Epithelial cell of proximal tubule (primary cell): ENCODE measurements at regions not wholly inside any gene's neighbourhood (a gene's known extent, or its start where the extent isn't known, plus 50 kb on each side); places are given as distances from the start of the nearest gene placed in this dataset.

ENCODE experiments used
- DNase-seq: peaks from one replicate; pipeline ENCODE4 v3.0.0-alpha.2; 2011; ENCODE audit warnings: low read depth
- H3K4me3 ChIP-seq: 2 replicates; pipeline ENCODE4 v1.5.1; 2011; ENCODE audit warnings: low read depth, mild to moderate bottlenecking, low read length
- TF ChIP-seq, protein P1 (sequence below): conservative IDR thresholded peaks from 2 replicates; pipeline ENCODE4 v1.5.1; 2012; ENCODE audit warnings: low read depth, mild to moderate bottlenecking, low read length

DNA sequence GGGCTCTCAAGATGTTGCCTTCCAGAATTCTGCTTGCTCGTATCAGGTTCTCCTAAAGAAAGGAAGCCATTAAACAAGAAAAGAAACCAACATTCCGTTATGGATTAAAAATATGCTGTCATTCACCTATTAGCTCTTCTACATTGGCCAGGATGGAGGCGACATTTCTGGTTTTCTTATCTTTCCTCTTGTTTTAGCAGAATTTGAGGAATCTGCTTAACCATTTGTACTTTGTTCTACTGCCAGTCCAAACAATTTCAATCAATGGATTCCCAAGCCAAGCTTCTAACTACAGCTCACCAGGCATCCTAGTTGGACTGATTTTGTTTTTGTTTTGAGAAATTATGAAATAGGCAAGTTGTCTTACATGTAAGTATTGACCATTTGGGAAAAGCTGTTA, 164.6 kb upstream of the TSC22D2 start:
- DNase-seq, result no peak
- no peak overlapping the region for H3K4me3 ChIP-seq
- TF ChIP-seq, protein P1, sequence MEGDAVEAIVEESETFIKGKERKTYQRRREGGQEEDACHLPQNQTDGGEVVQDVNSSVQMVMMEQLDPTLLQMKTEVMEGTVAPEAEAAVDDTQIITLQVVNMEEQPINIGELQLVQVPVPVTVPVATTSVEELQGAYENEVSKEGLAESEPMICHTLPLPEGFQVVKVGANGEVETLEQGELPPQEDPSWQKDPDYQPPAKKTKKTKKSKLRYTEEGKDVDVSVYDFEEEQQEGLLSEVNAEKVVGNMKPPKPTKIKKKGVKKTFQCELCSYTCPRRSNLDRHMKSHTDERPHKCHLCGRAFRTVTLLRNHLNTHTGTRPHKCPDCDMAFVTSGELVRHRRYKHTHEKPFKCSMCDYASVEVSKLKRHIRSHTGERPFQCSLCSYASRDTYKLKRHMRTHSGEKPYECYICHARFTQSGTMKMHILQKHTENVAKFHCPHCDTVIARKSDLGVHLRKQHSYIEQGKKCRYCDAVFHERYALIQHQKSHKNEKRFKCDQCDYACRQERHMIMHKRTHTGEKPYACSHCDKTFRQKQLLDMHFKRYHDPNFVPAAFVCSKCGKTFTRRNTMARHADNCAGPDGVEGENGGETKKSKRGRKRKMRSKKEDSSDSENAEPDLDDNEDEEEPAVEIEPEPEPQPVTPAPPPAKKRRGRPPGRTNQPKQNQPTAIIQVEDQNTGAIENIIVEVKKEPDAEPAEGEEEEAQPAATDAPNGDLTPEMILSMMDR, result no peak

DNA sequence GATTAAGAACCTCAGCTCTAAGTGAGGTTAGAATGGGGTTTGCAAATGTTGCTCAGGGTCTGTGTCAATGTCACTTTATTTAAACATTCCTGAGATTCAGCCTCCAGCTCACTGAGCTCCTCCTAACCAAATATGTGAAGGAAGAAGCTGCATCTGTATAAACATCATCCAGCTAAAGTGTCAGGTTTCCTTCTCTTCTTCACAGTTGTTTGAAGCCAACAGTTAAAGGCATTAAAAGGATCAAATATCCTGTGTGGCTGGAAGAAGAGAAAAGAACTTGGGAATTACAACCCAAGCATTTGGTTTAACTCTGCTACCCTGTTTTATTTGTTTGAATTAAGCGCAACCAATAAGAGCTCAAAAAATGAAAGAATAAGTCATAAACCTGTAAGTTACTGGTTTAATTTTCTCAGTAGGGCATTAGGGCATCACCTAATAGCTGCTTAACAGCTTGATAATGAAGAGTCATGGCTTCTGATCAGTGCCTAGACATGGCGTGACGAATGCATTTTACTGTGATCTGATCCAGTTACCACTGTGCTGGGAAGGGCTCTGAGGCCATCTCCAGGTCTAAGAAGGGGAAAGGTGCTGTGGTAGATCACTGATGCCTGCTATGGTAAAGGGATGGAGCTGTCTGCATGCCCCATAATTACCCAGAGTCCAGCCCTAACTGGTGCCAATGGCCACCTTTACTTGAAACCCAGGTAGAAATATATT, 165.7 kb upstream of the TSC22D2 start:
- DNase-seq, result no peak
- no peak overlapping the region for H3K4me3 ChIP-seq
- TF ChIP-seq, protein P1, result no peak

DNA sequence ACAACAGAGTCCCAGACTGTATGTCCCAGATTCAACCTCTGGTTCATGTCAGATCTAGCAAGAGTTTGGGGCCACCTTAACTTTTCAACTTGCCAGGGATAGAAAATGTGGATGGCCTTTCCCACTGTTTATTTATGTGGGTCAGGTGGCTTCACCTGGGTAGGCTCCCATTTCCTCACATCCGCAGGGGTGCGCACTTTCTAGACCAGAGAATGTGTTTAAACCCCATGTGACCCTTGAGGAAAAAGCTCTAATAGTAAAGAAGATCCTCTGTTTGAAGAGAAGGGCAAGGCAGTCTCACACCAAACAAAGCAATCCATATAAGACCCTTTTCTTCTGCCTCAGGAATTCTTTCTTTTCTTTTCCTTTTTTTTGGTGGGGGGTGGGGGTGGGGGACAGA, 167.2 kb upstream of the TSC22D2 start:
- DNase-seq, result no peak
- TF ChIP-seq, protein P1, result peak; percentile 17
- H3K4me3 ChIP-seq, result no peak overlapping the region

DNA sequence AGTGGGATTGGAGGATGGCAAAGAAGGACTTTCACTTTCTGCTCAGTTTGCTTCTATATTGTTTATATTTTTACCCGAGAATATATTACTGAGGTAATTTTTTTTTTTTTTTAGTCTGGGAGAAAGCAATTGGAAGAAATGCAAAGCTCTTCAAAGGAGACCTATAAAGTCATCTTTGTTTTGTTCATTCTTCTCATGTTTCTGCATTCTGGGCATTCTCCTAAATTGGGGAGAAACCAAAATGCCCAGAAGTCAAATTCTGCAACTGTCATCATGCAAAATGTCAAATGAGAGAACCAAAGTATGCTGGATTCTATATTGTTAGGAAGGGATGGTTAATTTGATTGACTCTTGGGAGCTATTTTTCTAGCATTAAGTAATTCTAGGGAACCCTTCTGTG, 168.3 kb upstream of the TSC22D2 start:
- TF ChIP-seq, protein P1, result no peak
- H3K4me3 ChIP-seq, result no peak overlapping the region
- no peak for DNase-seq

DNA sequence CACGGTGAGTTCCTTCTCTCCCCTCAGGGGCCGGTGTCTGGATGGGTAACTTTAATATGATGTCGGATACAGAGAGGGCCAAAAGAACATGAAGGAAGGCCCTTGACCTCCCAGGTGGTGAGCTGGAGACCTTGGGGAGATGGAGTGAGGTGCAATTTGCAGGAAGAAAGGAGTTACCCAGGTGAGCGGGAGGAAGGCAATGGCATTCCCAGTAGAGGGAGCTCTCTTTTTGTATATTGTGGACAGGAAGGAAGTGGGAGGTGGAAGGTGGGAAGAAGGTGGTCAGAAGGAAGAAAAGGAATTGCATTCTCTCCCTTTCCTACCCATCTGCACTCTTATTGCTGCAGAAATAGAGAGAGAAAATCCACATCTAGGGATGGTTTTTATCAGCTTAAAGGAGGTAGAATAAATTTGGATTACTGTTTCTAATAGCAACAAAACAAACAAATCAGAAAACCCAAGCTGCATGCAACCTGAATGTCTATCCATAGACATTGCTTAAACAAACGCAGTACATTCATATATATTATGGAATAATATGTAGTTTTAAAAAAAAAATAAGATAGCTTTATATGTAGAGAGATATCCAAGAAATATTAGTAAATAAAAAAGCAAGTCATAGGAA, 169.0 kb upstream of the TSC22D2 start:
- no peak overlapping the region for H3K4me3 ChIP-seq
- DNase-seq, result no peak
- TF ChIP-seq, protein P1, result peak; percentile 69

DNA sequence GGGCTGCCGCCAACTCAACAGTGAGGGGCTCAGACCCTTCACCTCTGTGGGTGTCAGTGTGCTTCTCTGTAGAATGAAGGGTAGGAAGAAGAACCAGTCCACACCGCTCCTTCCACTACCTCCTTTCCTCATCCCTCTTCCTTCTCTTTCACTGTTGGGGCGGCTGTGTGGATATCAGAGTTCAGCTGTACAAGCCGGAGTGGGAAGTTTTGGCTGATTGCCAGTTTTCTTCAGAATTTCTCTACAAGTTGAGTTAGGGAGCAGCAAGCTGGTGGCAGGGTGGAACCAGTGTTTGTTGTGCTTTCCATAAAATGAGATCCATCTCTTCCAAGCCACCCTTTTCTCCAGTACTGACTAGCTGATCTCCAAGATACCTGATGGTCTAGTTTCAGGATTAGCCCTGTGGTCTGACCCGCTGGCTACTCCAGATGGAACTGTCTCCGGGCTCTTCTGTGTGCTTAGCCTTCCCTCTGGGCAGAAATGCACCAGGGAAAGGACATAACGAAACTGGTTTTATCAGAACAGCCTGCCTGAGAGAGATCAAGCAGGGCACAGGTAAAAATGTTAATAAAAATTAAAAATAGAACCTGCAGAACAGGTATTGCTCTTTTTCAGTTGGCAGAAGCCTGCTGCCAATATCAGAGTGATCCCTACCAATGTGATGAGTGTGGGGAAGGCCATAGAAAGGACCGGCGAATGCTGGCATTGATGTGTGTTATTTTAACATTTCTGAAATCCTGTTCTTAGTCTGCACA, 169.9 kb upstream of the TSC22D2 start:
- no peak for DNase-seq
- no peak overlapping the region for H3K4me3 ChIP-seq

More for the DNA sequence above, 169.9 kb upstream of the TSC22D2 start:
- TF ChIP-seq, protein P1, result no peak
